Trophoblast cell (in vitro differentiated cells and primary cell): ENCODE measurements at regions not wholly inside any gene's neighbourhood (a gene's known extent, or its start where the extent isn't known, plus 50 kb on each side); places are given as distances from the start of the nearest gene placed in this dataset.

ENCODE experiments used
- DNase-seq, 2 donors: peaks; one replicate each; pipeline ENCODE4 v3.0.0-alpha.2; 2016
- H2AFZ ChIP-seq: 2 replicates; pipeline ENCODE4 v1.6.1; 2013; ENCODE audit warnings: low read length, moderate library complexity, mild to moderate bottlenecking; ENCODE audit not compliant: insufficient read depth, poor library complexity
- H2AK5ac ChIP-seq: 2 replicates; pipeline ENCODE4 v1.6.1; 2013; ENCODE audit warnings: mild to moderate bottlenecking, low read length
- H2BK120ac ChIP-seq: 2 replicates; pipeline ENCODE4 v1.6.1; 2013; ENCODE audit warnings: low read length, mild to moderate bottlenecking, moderate library complexity; ENCODE audit not compliant: insufficient read depth, poor library complexity
- H2BK12ac ChIP-seq: 2 replicates; pipeline ENCODE4 v1.6.1; 2013; ENCODE audit warnings: mild to moderate bottlenecking, low read length, moderate library complexity
- H2BK5ac ChIP-seq: 2 replicates; pipeline ENCODE4 v1.6.1; 2013; ENCODE audit warnings: low read length, low read depth, moderate library complexity, mild to moderate bottlenecking; ENCODE audit not compliant: poor library complexity
- H3K14ac ChIP-seq: 2 replicates; pipeline ENCODE4 v1.6.1; 2013; ENCODE audit warnings: mild to moderate bottlenecking, low read length
- H3K18ac ChIP-seq: 2 replicates; pipeline ENCODE4 v1.6.1; 2013; ENCODE audit warnings: mild to moderate bottlenecking, low read length
- H3K23ac ChIP-seq: 2 replicates; pipeline ENCODE4 v1.6.1; 2013; ENCODE audit warnings: low read length
- H3K27ac ChIP-seq: 2 replicates; pipeline ENCODE4 v1.5.1; 2013; ENCODE audit warnings: low read depth, mild to moderate bottlenecking, inconsistent platforms, low read length, moderate library complexity
- H3K27me3 ChIP-seq: 2 replicates; pipeline ENCODE4 v1.6.1; 2013; ENCODE audit warnings: inconsistent platforms, mild to moderate bottlenecking, low read length, moderate library complexity; ENCODE audit not compliant: insufficient read depth
- H3K36me3 ChIP-seq, 2 experiments: 1 replicate in 1 of 2; 2 replicates in 1 of 2; pipeline ENCODE4 v1.6.1; 2013; ENCODE audit warnings: low read length in 2 of 2, mild to moderate bottlenecking in 2 of 2, moderate library complexity in 1 of 2; ENCODE audit not compliant: insufficient read depth in 2 of 2, control insufficient read depth in 1 of 2
- H3K4ac ChIP-seq: 2 replicates; pipeline ENCODE4 v1.6.1; 2013; ENCODE audit warnings: low read depth, mild to moderate bottlenecking, low read length, moderate library complexity
- H3K4me1 ChIP-seq, 2 experiments: 1 replicate in 1 of 2; 2 replicates in 1 of 2; pipeline ENCODE4 v1.6.1; 2013; ENCODE audit warnings: low read length in 2 of 2, mild to moderate bottlenecking in 2 of 2, moderate library complexity in 1 of 2; ENCODE audit not compliant: insufficient read depth in 2 of 2, control insufficient read depth in 1 of 2
- H3K4me2 ChIP-seq: 2 replicates; pipeline ENCODE4 v1.6.1; 2013; ENCODE audit warnings: inconsistent platforms, mild to moderate bottlenecking, low read length, moderate library complexity
- H3K4me3 ChIP-seq: 2 replicates; pipeline ENCODE4 v1.5.1; 2013; ENCODE audit warnings: mild to moderate bottlenecking, low read depth, low read length, inconsistent platforms
- H3K79me1 ChIP-seq: one replicate; pipeline ENCODE4 v1.6.1; 2013; ENCODE audit warnings: low read length
- H3K79me2 ChIP-seq: 2 replicates; pipeline ENCODE4 v1.6.1; 2013; ENCODE audit warnings: low read length, mild to moderate bottlenecking; ENCODE audit not compliant: control insufficient read depth, insufficient read depth, poor library complexity
- H3K9ac ChIP-seq: 2 replicates; pipeline ENCODE4 v1.6.1; 2013; ENCODE audit warnings: mild to moderate bottlenecking, low read length
- H3K9me3 ChIP-seq: 2 replicates; pipeline ENCODE4 v1.6.1; 2013; ENCODE audit warnings: low read depth, mild to moderate bottlenecking, control low read depth, inconsistent platforms, low read length; ENCODE audit not compliant: insufficient read depth
- H4K12ac ChIP-seq: 2 replicates; pipeline ENCODE4 v1.6.1; 2013; ENCODE audit warnings: low read depth, mild to moderate bottlenecking, low read length, moderate library complexity
- H4K8ac ChIP-seq: 2 replicates; pipeline ENCODE4 v1.6.1; 2013; ENCODE audit warnings: low read depth, mild to moderate bottlenecking, low read length, moderate library complexity
- H4K91ac ChIP-seq: one replicate; pipeline ENCODE4 v1.6.1; 2013; ENCODE audit warnings: low read depth, mild to moderate bottlenecking, low read length, moderate library complexity
- WGBS: extraction: QIAGEN DNeasy Blood & Tissue Kit; methylation state at CpG from one replicate; pipeline ENCODE4 v1.1.7; 2013; ENCODE audit warnings: missing lambda C conversion rate; ENCODE audit not compliant: insufficient read length, insufficient coverage; ENCODE audit errors: extremely low coverage; 5-methylcytosine and 5-hydroxymethylcytosine counted together

- peak overlapping the region; percentile 61 for H3K14ac ChIP-seq
- peak overlapping the region; percentile 44 for H2AK5ac ChIP-seq
- peak overlapping the region; percentile 92 for H2BK120ac ChIP-seq
- H4K8ac ChIP-seq: peak overlapping the region; percentile 61
- H3K4me3 ChIP-seq: no peak overlapping the region
- no peak for DNase-seq
- H4K91ac ChIP-seq: peak overlapping the region; percentile 96
- peaks cover 25 to 26% of the 10 kb centered on the region in 2 experiments for H3K4me1 ChIP-seq
- H3K27ac ChIP-seq: peak overlapping the region; percentile 54
- no peak overlapping the region for H3K23ac ChIP-seq
- no peak overlapping the region for H3K9ac ChIP-seq
- no peak overlapping the region for H2AFZ ChIP-seq
- no peaks in the 10 kb centered on the region for H3K27me3 ChIP-seq
- H3K4ac ChIP-seq: peak overlapping the region; percentile 39
- H2BK12ac ChIP-seq: peak overlapping the region; percentile 88
- H2BK5ac ChIP-seq: peak overlapping the region; percentile 90
- H3K79me1 ChIP-seq: peaks cover 28% of the 10 kb centered on the region
- WGBS: no CpG with 5 or more reads among the region's 1 CpG
- H4K12ac ChIP-seq: no peak overlapping the region
- H3K4me2 ChIP-seq: no peak overlapping the region
- H3K18ac ChIP-seq: peak overlapping the region; percentile 67
- H3K36me3 ChIP-seq: no peaks in the 10 kb centered on the region
- H3K79me2 ChIP-seq: no peaks in the 10 kb centered on the region
- no peaks in the 10 kb centered on the region for H3K9me3 ChIP-seq
These were observed 265.5 kb upstream of the ROPN1 start for GRCh38 chr3:124257336-124257864.

- Histone ChIP-seq H3K27ac (peak overlapping the region; percentile 54), H3K79me2 (no peaks in the 10 kb centered on the region), H3K4me3 (no peak overlapping the region), H3K9me3 (no peaks in the 10 kb centered on the region), H3K14ac (no peak overlapping the region), H2BK12ac (no peak overlapping the region), H3K4me2 (no peak overlapping the region), H3K18ac (no peak overlapping the region), H3K4me1 (peaks cover 25 to 26% of the 10 kb centered on the region in 2 experiments), H4K12ac (no peak overlapping the region), H3K4ac (no peak overlapping the region), H4K8ac (no peak overlapping the region), H3K79me1 (peaks cover 31% of the 10 kb centered on the region), H3K27me3 (no peaks in the 10 kb centered on the region), H3K23ac (no peak overlapping the region), H3K36me3 (no peaks in the 10 kb centered on the region), H3K9ac (no peak overlapping the region), H2AFZ (no peak overlapping the region), H2BK5ac (peak overlapping the region; percentile 58), H2AK5ac (no peak overlapping the region), H4K91ac (no peak overlapping the region), H2BK120ac (peak overlapping the region; percentile 34)
- peak in 1 of 2 donors; percentile 6 for DNase-seq
- WGBS: no CpG with 5 or more reads among the region's 3 CpGs
These were observed 266.2 kb upstream of the ROPN1 start for GRCh38 chr3:124258057-124258500.

GRCh38 chr3:124260206-124260915, 268.4 kb upstream of the ROPN1 start:
- H2BK12ac ChIP-seq: peak overlapping the region; percentile 53
- peak overlapping the region; percentile 16 for H3K14ac ChIP-seq
- H4K91ac ChIP-seq: peak overlapping the region; percentile 72
- H2AFZ ChIP-seq: no peak overlapping the region
- no peak overlapping the region for H3K23ac ChIP-seq
- H3K4me3 ChIP-seq: no peak overlapping the region
- H2BK120ac ChIP-seq: peak overlapping the region; percentile 20
- peak overlapping the region; percentile 2 for H3K4ac ChIP-seq
- H3K27me3 ChIP-seq: no peaks in the 10 kb centered on the region
- H3K36me3 ChIP-seq: peaks cover 0 to 2% of the 10 kb centered on the region in 2 experiments
- DNase-seq: peak in 1 of 2 donors; percentile 14
- H3K9me3 ChIP-seq: no peaks in the 10 kb centered on the region
- no peaks in the 10 kb centered on the region for H3K79me2 ChIP-seq
- H3K4me2 ChIP-seq: no peak overlapping the region
- WGBS: no CpG with 5 or more reads among the region's 1 CpG
- H3K4me1 ChIP-seq: peaks cover 25 to 29% of the 10 kb centered on the region in 2 experiments
- H3K18ac ChIP-seq: peak overlapping the region; percentile 34
- no peak overlapping the region for H2AK5ac ChIP-seq
- H2BK5ac ChIP-seq: peak overlapping the region; percentile 15
- H3K27ac ChIP-seq: peak overlapping the region; percentile 47
- H3K9ac ChIP-seq: no peak overlapping the region
- H4K12ac ChIP-seq: no peak overlapping the region
- H3K79me1 ChIP-seq: peaks cover 31% of the 10 kb centered on the region
- peak overlapping the region; percentile 15 for H4K8ac ChIP-seq

- Histone ChIP-seq H3K14ac (no peak overlapping the region), H4K8ac (no peak overlapping the region), H3K9me3 (no peaks in the 10 kb centered on the region), H3K27me3 (no peaks in the 10 kb centered on the region), H3K4me3 (no peak overlapping the region), H3K27ac (peak overlapping the region; percentile 47), H3K79me2 (no peaks in the 10 kb centered on the region), H3K4ac (no peak overlapping the region), H2AK5ac (no peak overlapping the region), H2BK120ac (no peak overlapping the region), H4K91ac (peak overlapping the region; percentile 15), H2BK12ac (peak overlapping the region; percentile 73), H3K18ac (no peak overlapping the region), H3K4me1 (peaks cover 17 to 26% of the 10 kb centered on the region in 2 experiments), H4K12ac (no peak overlapping the region), H3K23ac (no peak overlapping the region), H2AFZ (no peak overlapping the region), H3K79me1 (peaks cover 25% of the 10 kb centered on the region), H3K36me3 (peaks cover 0 to 2% of the 10 kb centered on the region in 2 experiments), H2BK5ac (no peak overlapping the region), H3K9ac (no peak overlapping the region), H3K4me2 (peak overlapping the region; percentile 36)
- DNase-seq: no peak
- no CpG with 5 or more reads among the region's 2 CpGs for WGBS
These were observed 269.4 kb upstream of the ROPN1 start for GRCh38 chr3:124261306-124261705.
